Parathyroid adenoma (tissue), 2 donors: ENCODE measurements at regions not wholly inside any gene's neighbourhood (a gene's known extent, or its start where the extent isn't known, plus 50 kb on each side); places are given as distances from the start of the nearest gene placed in this dataset.

Experiments used
- H2AFZ ChIP-seq: fragments of 300-600 bp; sonication (generic); one replicate; pipeline ENCODE4 v1.7.0; 2017; ENCODE audit warnings: antibody characterized with exemption, mild to moderate bottlenecking
- H3K27ac ChIP-seq: fragments of 300-600 bp; sonication (generic); one replicate; pipeline ENCODE4 v1.7.0; 2017
- H3K27me3 ChIP-seq: fragments of 300-600 bp; sonication (generic); one replicate; pipeline ENCODE4 v1.7.0; 2017; ENCODE audit warnings: low read length; ENCODE audit not compliant: control insufficient read depth, insufficient read depth
- H3K36me3 ChIP-seq: fragments of 300-600 bp; sonication (generic); one replicate; pipeline ENCODE4 v1.7.0; 2017; ENCODE audit warnings: low read length; ENCODE audit not compliant: control insufficient read depth, insufficient read depth
- H3K4me1 ChIP-seq: fragments of 300-600 bp; sonication (generic); one replicate; pipeline ENCODE4 v1.7.0; 2017; ENCODE audit warnings: control low read depth
- H3K4me2 ChIP-seq: fragments of 300-600 bp; sonication (generic); one replicate; pipeline ENCODE4 v1.7.0; 2017; ENCODE audit warnings: low read length
- H3K4me3 ChIP-seq: fragments of 300-600 bp; sonication (generic); one replicate; pipeline ENCODE4 v1.7.0; 2017; ENCODE audit warnings: low read depth, low read length
- H3K79me2 ChIP-seq: fragments of 300-600 bp; sonication (generic); one replicate; pipeline ENCODE4 v1.7.0; 2017; ENCODE audit warnings: control low read depth
- H3K9ac ChIP-seq: fragments of 300-600 bp; sonication (generic); one replicate; pipeline ENCODE4 v1.7.0; 2017; ENCODE audit warnings: mild to moderate bottlenecking
- H3K9me3 ChIP-seq: fragments of 300-600 bp; sonication (generic); one replicate; pipeline ENCODE4 v1.7.0; 2017; ENCODE audit warnings: low read length; ENCODE audit not compliant: control insufficient read depth
- TF ChIP-seq, protein P1 (sequence below): fragments of 300-600 bp; sonication (generic); IDR thresholded peaks from one replicate; pipeline ENCODE4 v1.7.0; 2017; ENCODE audit warnings: antibody characterized with exemption, mild to moderate bottlenecking
- donor health status: primary hyperparathyroidism.

DNA sequence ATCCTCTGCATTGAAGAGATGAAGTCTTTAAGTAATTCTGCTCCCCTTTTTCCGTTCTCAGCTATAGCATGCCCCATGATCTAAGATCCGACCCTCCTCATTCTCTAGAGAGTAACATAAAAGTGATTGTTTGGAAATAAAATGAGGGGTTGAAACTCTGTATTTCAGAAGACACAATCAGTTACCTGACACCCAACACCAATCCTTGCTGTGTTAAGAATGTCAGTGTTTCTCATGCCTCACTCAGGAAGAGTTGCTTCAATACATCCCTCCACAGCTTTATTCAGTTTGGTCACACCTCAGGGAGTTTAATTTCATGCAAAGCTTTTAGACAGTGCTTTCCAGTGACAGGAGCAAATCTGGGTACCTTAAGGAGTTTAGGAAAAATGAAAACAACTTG, 49.9 kb upstream of the RBBP8 start:
- no peak overlapping the region for H3K4me3 ChIP-seq
- TF ChIP-seq, protein P1, sequence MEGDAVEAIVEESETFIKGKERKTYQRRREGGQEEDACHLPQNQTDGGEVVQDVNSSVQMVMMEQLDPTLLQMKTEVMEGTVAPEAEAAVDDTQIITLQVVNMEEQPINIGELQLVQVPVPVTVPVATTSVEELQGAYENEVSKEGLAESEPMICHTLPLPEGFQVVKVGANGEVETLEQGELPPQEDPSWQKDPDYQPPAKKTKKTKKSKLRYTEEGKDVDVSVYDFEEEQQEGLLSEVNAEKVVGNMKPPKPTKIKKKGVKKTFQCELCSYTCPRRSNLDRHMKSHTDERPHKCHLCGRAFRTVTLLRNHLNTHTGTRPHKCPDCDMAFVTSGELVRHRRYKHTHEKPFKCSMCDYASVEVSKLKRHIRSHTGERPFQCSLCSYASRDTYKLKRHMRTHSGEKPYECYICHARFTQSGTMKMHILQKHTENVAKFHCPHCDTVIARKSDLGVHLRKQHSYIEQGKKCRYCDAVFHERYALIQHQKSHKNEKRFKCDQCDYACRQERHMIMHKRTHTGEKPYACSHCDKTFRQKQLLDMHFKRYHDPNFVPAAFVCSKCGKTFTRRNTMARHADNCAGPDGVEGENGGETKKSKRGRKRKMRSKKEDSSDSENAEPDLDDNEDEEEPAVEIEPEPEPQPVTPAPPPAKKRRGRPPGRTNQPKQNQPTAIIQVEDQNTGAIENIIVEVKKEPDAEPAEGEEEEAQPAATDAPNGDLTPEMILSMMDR = no peak
- no peak overlapping the region for H3K27ac ChIP-seq

More for the DNA sequence above, 49.9 kb upstream of the RBBP8 start:
- no peaks in the 10 kb centered on the region for H3K36me3 ChIP-seq
- H3K79me2 ChIP-seq = no peaks in the 10 kb centered on the region
- H3K4me2 ChIP-seq = no peak overlapping the region
- peak overlapping the region; percentile 33 for H2AFZ ChIP-seq
- H3K9me3 ChIP-seq = no peaks in the 10 kb centered on the region
- H3K9ac ChIP-seq = no peak overlapping the region
- no peaks in the 10 kb centered on the region for H3K27me3 ChIP-seq
- H3K4me1 ChIP-seq = peaks cover 8% of the 10 kb centered on the region
